Astrocyte of the spinal cord (primary cell): ENCODE measurements at regions not wholly inside any gene's neighbourhood (a gene's known extent, or its start where the extent isn't known, plus 50 kb on each side); places are given as distances from the start of the nearest gene placed in this dataset.

Source experiments
- DNase-seq: peaks from one replicate; pipeline ENCODE4 v3.0.0; 2011; ENCODE audit warnings: low read depth, low spot score
- H3K4me3 ChIP-seq: 2 replicates; pipeline ENCODE4 v1.5.1; 2011; ENCODE audit warnings: low read depth, mild to moderate bottlenecking, low read length, moderate library complexity
- in situ Hi-C: cut with HindIII; loops from 2 replicates; pipeline ENCODE4 v1.10.0; 2017; ENCODE audit warnings: low sequenced_read_pairs
- TF ChIP-seq, protein P1 (sequence below): IDR thresholded peaks from 2 replicates; pipeline ENCODE4 v1.5.1; 2012; ENCODE audit warnings: low read depth, mild to moderate bottlenecking, low read length, inconsistent platforms

- no peak for DNase-seq
- H3K4me3 ChIP-seq: no peak overlapping the region
- TF ChIP-seq, protein P1, sequence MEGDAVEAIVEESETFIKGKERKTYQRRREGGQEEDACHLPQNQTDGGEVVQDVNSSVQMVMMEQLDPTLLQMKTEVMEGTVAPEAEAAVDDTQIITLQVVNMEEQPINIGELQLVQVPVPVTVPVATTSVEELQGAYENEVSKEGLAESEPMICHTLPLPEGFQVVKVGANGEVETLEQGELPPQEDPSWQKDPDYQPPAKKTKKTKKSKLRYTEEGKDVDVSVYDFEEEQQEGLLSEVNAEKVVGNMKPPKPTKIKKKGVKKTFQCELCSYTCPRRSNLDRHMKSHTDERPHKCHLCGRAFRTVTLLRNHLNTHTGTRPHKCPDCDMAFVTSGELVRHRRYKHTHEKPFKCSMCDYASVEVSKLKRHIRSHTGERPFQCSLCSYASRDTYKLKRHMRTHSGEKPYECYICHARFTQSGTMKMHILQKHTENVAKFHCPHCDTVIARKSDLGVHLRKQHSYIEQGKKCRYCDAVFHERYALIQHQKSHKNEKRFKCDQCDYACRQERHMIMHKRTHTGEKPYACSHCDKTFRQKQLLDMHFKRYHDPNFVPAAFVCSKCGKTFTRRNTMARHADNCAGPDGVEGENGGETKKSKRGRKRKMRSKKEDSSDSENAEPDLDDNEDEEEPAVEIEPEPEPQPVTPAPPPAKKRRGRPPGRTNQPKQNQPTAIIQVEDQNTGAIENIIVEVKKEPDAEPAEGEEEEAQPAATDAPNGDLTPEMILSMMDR: no peak
- in situ Hi-C loops: no loop called here
Measured at GRCh38 chrX:45300638-45301037, 100.0 kb upstream of the DIPK2B start.

- no peak overlapping the region for H3K4me3 ChIP-seq
- in situ Hi-C loops: no loop called here
- peak; percentile 50 for DNase-seq
- TF ChIP-seq, protein P1: no peak
Measured at GRCh38 chrX:45295259-45295986, 94.7 kb upstream of the DIPK2B start.

- DNase-seq: peak; percentile 5
- in situ Hi-C loops: no loop called here
- H3K4me3 ChIP-seq: no peak overlapping the region
- TF ChIP-seq, protein P1: no peak
Measured at GRCh38 chrX:45274576-45274975, 73.9 kb upstream of the DIPK2B start.

DNA sequence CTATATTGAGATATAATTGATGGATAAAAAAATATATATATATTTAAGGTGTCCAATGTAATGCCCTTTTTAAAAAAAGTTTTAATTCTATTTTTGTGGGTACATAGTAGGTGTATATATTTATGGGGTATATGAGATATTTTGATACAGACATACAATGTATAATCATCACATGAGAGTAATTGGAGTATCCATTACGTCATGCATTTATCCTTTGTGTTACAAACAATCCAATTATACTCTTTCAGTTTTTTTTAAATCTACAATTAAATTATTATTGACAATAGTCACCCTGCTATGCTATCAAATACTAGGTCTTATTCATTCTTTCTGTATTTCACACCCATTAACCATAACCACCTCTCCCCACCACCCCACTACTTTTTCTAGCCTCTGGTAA, 66.3 kb upstream of the DIPK2B start:
- in situ Hi-C loops: no loop called here
- TF ChIP-seq, protein P1: no peak

DNA sequence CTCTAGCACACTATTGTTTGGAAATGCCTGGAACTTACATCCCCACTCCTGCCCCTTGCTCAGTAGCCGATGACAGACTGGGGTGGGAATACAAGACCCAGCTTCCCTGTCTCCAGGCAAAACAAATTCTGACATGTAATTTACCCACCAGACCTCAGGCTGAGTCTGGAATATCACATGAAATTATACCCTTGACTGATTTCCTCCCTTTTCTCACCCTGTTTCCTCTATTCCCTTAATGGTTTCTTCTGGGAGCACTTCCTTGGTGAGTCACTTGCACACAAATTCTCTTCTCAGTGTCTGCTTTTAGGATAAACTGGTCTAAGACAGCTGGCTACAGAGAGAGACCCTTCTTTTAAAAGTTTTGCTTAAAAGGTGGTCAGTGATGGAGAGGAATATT, 65.8 kb upstream of the DIPK2B start:
- no peak for DNase-seq
- TF ChIP-seq, protein P1: no peak
- H3K4me3 ChIP-seq: no peak overlapping the region
- in situ Hi-C loops: no loop called here

More for the DNA sequence above, 66.3 kb upstream of the DIPK2B start:
- DNase-seq: no peak
- H3K4me3 ChIP-seq: no peak overlapping the region

GRCh38 chrX:45264865-45265264, 64.2 kb upstream of the DIPK2B start:
- no peak for DNase-seq
- H3K4me3 ChIP-seq: no peak overlapping the region
- in situ Hi-C loops: no loop called here
- TF ChIP-seq, protein P1: no peak

GRCh38 chrX:45261471-45261870, 60.8 kb upstream of the DIPK2B start:
- no peak overlapping the region for H3K4me3 ChIP-seq
- DNase-seq: no peak
- in situ Hi-C loops: no loop called here
- TF ChIP-seq, protein P1: no peak
